GM21737 (cell line): ENCODE measurements at regions not wholly inside any gene's neighbourhood (a gene's known extent, or its start where the extent isn't known, plus 50 kb on each side); places are given as distances from the start of the nearest gene placed in this dataset.

Source experiments
- ATAC-seq: cut with Tn5 transposase; IDR thresholded peaks from one replicate; pipeline ENCODE4 v1.9.1; 2021; ENCODE audit warnings: mild to moderate bottlenecking, moderate library complexity; ENCODE audit not compliant: unreplicated experiment

- ATAC-seq = no peak
Observed at GRCh38 chr7:148950806-148951205, 66.7 kb upstream of the EZH2 start.

- no peak for ATAC-seq
Observed at GRCh38 chr7:148944935-148945934, 61.1 kb upstream of the EZH2 start.

- ATAC-seq = peak; percentile 7
Observed at GRCh38 chr7:148941598-148942275, 57.6 kb upstream of the EZH2 start.

GRCh38 chr7:148940702-148941597 is 56.9 kb upstream of the EZH2 start:
- ATAC-seq = peak; percentile 78

GRCh38 chr7:148939128-148939755 is 55.2 kb upstream of the EZH2 start:
- ATAC-seq = no peak

- ATAC-seq = no peak
Observed at GRCh38 chr7:148935451-148935850, 51.4 kb upstream of the EZH2 start.
